HL-60 (cell line): ENCODE measurements at regions not wholly inside any gene's neighbourhood (a gene's known extent, or its start where the extent isn't known, plus 50 kb on each side); places are given as distances from the start of the nearest gene placed in this dataset.

Experiments used
- DNase-seq, 2 experiments: peaks; one replicate each; pipeline ENCODE4 v3.0.0-alpha.2; 2010 to 2020; ENCODE audit warnings: low read depth in 1 of 2, low spot score in 1 of 2
- H3K27ac ChIP-seq: fragments of 250-450 bp; sonication (Bioruptor Pico); replicated peaks from 2 replicates; pipeline ENCODE4 v1.5.1; 2020; ENCODE audit warnings: mild to moderate bottlenecking, moderate library complexity
- H3K27me3 ChIP-seq: fragments of 250-450 bp; sonication (Bioruptor Pico); 2 replicates; pipeline ENCODE4 v1.5.1; 2021; ENCODE audit warnings: mild to moderate bottlenecking, moderate library complexity; ENCODE audit not compliant: insufficient read depth, poor library complexity, severe bottlenecking
- H3K4me3 ChIP-seq: replicated peaks from 2 replicates; pipeline ENCODE4 v1.5.1; 2011; ENCODE audit warnings: mild to moderate bottlenecking, control low read depth, low read length; ENCODE audit not compliant: insufficient read depth
- CTCF ChIP-seq: IDR thresholded peaks from one replicate; pipeline ENCODE4 v1.5.1; 2011; ENCODE audit warnings: low read length, control low read depth, inconsistent platforms; ENCODE audit not compliant: insufficient read depth
- GABPA ChIP-seq: IDR thresholded peaks from 2 replicates; pipeline ENCODE4 v1.6.1; 2012; ENCODE audit warnings: low read depth
- POLR2AphosphoS5 ChIP-seq: IDR thresholded peaks from 2 replicates; pipeline ENCODE4 v1.6.1; 2012; ENCODE audit warnings: low read depth
- REST ChIP-seq: IDR thresholded peaks from 2 replicates; pipeline ENCODE4 v1.6.1; 2012; ENCODE audit warnings: low read depth; ENCODE audit not compliant: insufficient replicate concordance
- SPI1 ChIP-seq: IDR thresholded peaks from 2 replicates; pipeline ENCODE4 v1.6.1; 2012; ENCODE audit warnings: low read depth, mild to moderate bottlenecking, borderline replicate concordance

- no peak for DNase-seq
- Histone ChIP-seq H3K4me3 (no peak overlapping the region), H3K27ac (no peak overlapping the region), H3K27me3 (no peaks in the 10 kb centered on the region)
- TF ChIP-seq SPI1 (no peak), CTCF (no peak), REST (no peak), POLR2AphosphoS5 (no peak)
Measured at GRCh38 chr10:108872854-108873253, 1050.5 kb downstream of the XPNPEP1 start.

- TF ChIP-seq CTCF (no peak), REST (no peak), GABPA (no peak), POLR2AphosphoS5 (no peak), SPI1 (no peak)
- no peaks in the 10 kb centered on the region for H3K27me3 ChIP-seq
- no peak overlapping the region for H3K4me3 ChIP-seq
- H3K27ac ChIP-seq: no peak overlapping the region
- no peak for DNase-seq
Measured at GRCh38 chr10:108868881-108869280, 1054.4 kb downstream of the XPNPEP1 start.

GRCh38 chr10:108862676-108863350 lies 1060.5 kb downstream of the XPNPEP1 start:
- Histone ChIP-seq H3K27ac (no peak overlapping the region), H3K4me3 (no peak overlapping the region), H3K27me3 (no peaks in the 10 kb centered on the region)
- DNase-seq: no peak
- TF ChIP-seq SPI1: no peak
- TF ChIP-seq CTCF: no peak
- no peak for TF ChIP-seq GABPA
- no peak for TF ChIP-seq POLR2AphosphoS5
- no peak for TF ChIP-seq REST
